Stimulated activated CD4-positive, alpha-beta T cell treated with anti-CD3 and anti-CD28 coated beads, Interleukin-2, amount 100 ng/mL, for 24 hours (primary cell): ENCODE measurements at regions not wholly inside any gene's neighbourhood (a gene's known extent, or its start where the extent isn't known, plus 50 kb on each side); places are given as distances from the start of the nearest gene placed in this dataset.

Source experiments
- DNase-seq, 2 donors: peaks; one replicate each; pipeline ENCODE4 v3.0.0-alpha.2; 2020

DNA sequence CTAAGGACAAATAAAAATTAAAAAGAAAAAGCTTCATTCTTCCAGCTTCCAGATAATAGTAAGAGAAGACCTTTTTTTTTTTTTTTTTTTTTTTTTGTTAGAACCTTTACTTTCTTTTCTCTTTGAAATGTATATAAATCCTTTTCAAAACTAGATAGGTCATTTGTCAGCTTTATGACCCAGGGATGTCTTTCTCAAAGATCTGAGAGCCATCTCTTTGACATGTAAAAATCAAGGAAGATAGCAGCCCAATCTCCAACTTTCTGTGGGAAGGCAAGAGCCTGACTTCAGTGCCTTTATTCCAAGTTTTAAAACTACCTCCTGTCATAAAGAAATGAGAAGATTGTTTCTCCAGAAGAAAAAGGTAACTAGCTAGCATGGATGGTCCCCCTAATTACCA, 203.3 kb upstream of the LRFN5 start:
- DNase-seq, result no peak

DNA sequence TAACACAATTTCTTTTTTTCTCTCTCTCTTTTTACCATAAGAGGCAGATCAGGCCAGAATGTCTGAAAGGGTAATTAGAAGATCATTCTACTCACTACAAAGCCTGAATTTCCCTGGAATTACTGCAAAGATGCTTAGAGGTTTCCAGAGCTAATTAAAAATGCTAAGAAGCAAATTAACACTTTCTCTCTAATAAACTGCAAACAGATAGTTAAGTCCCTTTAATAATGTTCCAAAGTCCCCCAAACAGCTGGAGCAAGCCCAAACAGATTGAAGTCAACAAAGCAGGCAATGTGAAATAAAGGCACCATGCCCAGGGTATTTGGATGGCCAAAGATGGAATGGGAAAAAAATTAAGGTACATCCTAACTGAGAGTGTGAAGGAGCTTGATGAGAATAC, 208.8 kb upstream of the LRFN5 start:
- DNase-seq, result no peak

DNA sequence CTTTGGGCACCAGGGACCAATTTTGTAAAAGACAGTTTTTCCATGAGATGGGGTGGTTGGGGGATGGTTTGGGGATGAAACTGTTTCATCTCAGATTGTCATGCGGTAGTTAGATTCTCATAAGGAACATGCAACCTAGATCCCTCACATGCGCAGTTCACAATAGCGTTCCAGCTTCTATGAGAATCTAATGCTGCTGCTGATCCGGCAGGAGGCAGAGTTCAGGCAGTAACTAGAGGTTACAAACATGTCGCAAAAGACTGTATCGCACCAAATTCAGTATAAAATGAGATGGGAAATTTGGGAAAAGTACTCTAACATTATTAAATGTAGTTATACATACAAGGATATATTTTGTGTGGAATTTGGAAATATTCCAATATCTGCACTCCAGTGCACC, 213.2 kb upstream of the LRFN5 start:
- no peak for DNase-seq

- no peak for DNase-seq
These were observed 214.4 kb upstream of the LRFN5 start for GRCh38 chr14:41392226-41392625.

DNA sequence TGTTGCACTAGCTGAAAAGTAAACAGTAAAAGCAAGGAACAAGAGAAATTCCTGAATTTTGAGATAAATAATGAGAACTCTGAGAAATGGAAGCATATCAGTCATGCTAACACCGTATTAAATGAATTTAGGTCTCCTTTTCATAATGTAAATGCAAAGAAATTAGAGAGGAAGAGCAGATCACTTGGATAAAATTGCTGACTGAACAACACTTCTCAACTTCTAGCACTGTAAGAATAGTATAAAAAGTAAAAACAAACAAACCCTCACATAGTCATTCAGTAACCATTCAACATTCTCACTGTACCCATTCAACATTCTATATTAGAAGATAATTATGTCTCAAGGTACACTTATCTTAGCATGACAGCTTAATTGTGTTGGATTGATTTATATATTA, 217.3 kb upstream of the LRFN5 start:
- no peak for DNase-seq

DNA sequence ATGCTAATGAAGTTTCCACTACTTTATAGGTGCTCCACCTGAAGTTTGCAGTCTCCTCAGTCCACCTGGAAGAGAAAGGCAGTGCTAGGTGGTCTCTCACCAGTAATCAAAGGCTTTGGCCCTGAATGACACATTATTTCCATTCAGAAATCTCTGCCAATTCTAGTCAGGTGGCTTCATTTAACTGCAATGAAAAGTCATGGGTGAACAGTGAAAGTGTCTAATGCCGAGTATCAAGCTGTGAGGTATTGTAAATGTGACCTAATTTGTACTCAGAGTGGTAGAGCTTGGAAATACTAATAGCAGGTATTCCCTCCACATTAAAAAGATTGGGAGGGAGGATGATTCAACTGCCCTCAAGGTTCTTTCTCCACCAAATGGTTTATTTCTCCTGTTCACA, 220.9 kb upstream of the LRFN5 start:
- DNase-seq, result no peak

DNA sequence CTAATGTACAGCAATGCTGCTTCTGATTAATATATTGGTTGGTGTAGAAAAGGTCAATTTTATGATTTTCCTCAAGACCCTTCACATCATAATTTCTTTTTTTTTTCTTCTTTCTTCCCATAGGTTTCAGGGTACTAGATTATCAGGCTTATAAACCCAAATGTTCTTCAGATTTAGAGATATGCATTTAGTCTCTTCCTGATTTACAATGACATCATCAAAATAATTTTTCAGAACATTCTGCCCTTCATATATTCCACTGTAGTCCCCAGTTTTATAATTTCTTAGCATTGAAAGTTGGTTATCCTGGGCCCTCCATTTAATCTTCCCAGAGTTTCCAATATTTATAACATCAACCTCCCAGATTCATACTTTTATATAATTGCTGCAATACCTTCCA, 226.7 kb upstream of the LRFN5 start:
- DNase-seq, result no peak

GRCh38 chr14:41378526-41378925, 228.2 kb upstream of the LRFN5 start:
- DNase-seq, result no peak

GRCh38 chr14:41377932-41378331, 228.7 kb upstream of the LRFN5 start:
- DNase-seq, result no peak

DNA sequence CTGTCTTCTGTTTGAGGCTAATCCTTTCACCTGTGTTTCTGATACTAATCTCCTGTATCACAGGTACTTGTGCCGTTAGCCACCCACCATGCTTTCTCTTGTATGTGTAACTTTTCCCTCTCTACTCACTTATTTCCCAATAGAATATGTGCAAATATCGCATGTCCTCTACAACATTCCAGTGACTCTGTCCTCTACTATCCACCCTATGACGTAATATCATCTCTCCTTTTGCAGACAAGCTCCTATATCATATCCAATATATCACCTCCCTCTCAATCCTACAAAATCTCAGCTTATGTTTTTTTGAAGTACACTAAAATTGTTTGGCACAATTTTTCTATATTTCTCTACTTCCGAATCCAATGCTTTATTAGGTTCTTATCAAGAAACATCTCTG, 232.6 kb upstream of the LRFN5 start:
- no peak for DNase-seq

DNA sequence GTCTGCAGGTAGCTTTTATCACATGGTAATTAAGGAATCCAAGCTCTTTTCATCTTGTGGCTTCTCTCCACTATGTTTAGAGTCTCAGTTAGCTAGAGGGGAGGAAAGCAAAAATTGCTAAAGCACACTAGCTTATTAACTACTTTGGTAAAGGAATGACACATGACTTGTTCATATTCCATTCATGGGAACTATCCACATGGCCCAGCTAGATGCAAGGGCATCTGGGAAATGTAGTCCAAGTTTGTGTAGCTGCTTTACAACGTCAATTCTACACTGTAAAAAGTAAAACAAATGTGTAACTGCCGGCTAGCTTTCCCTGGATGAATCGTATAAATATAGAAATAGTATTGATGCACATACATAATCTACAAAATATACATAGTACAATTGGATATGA, 244.5 kb upstream of the LRFN5 start:
- DNase-seq, result no peak

DNA sequence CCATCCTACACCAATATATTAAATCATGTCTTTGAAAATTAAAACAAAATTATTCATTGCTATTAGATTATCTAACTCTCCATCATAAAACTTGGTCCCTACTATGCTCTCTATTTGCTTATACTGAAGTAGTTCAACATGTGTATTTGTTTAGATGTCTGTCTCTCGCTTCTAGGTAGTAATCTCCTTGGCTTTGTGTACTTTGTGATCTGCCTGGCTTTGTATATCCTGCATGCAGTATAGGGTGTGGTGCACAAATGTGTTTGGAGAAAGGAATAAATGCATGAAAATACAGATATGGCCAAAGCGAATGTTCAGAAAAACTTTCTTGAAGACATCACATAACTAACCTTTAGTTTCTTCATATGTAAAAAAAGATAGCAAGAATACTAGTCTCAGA, 246.6 kb upstream of the LRFN5 start:
- DNase-seq, result no peak

GRCh38 chr14:41355866-41356265, 250.8 kb upstream of the LRFN5 start:
- DNase-seq, result no peak

DNA sequence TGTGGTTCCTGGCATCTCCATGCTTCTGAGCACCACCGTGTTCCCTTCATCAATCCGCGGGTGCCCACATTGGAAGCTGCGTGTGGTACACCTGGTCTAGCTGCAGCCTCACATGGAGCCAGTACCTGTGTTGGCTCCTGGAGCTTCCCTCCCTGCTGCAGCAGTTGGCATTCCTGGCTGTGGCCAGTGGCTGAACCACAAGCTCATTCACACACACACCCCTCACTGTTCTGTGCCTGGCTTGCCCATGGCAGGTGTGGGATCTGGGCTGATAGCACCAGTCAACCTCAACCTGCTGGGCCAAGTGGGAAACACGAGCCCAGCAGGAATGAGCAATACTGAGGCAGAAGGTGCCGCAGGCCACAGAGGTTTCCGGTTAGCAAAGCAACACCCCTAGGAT, 256.2 kb upstream of the LRFN5 start:
- DNase-seq, result no peak

DNA sequence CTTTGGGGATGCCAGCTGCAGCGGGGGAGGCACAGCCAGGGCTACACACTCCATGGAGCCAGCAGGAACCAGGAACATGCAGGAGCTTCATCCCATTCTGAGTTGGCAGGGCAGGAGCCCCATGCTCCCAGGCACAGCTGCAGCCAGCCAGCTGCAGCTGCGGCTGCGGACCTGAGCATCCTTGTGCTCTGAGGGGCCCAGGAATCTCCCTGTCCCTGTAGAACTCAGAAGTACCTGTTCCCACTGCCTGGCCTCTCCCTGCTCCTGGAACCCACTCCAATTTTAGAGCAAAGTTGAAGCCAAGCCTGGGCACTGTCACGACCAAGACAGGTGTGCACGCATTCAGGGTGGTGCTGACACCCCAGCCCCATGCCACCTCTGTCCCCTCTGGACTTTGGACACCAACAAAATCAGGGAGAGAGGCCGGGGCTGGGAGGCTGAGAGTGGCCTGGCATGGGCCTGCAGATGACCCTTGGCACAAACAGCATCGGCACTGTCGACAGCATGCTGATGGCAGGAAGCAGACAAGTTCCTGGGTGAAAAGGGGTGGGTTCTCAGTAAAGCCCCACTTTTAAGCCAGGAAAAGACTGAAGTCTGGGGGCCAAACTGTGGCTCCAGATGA, 257.3 kb upstream of the LRFN5 start:
- no peak for DNase-seq

DNA sequence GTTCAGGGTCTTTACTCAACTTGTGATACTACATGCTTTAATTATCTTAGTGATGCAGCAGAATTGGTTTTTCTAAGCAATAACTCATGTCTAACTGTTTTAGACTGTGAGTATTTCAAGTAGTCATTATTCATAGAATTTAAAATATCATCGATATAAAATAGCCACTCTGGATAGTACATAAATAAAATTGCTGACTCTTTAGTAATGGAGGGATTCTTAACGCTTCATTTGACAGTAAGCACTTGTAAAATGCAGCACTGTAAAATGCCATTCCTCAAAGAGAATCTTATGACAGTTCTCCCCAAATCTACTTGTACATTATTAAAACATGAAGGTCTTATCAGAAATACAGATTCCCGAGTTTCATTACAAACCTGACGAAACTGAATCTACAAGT, 262.8 kb upstream of the LRFN5 start:
- DNase-seq, result no peak

DNA sequence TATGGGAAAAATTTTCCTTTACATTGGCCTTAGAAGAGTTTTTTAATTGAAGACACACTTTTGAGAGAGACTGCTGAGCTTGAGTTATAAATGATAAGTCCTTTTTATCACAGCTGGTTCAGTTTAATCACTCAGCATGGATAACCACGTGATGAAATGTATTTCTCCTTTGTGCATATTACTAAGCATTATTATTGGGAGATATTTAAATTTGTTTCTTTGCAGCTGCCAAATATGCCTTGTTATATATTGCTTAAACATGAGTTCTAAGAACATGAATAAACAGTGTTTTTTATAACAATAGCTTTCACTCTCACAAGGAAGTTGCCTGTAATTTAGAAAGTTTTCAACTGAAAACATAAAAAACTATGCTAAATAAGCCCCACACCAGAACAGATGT, 293.5 kb upstream of the LRFN5 start:
- DNase-seq, result no peak

DNA sequence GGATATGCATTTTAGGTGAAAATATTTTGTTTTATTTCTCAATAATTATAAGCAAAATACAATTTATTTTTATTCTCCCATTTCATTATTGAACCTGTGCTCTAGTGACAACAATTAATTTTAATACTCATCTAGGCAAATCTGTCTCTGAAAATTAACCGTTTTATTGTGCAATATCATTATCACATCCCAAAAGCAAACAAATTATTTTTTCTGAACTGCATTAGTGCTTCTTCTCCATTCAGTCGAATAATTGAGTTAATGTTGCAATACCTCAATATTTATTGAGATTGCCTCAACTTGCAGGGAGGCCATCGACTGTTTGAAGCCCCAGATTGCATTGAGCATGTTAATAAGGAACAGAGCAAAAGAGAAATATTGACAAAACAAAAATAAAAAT, 303.2 kb upstream of the LRFN5 start:
- no peak for DNase-seq

DNA sequence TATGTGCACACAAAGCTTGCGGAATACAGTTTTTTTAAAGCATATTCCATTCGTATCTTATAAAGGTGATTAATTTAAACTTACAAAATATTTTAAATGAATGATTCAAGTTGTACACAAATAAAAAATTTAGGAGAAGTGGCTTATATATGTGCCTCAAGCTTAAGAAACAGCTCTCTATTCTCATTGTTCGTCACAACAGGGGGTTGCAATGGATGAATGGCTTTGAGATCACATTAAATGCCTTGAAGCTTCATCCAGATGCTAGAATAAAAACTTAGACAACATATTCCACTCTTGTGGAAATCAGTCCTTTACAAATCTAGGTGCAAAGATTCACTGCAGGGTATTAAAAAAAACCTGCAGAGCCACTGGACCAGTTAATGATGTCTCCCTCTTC, 303.9 kb upstream of the LRFN5 start:
- no peak for DNase-seq

DNA sequence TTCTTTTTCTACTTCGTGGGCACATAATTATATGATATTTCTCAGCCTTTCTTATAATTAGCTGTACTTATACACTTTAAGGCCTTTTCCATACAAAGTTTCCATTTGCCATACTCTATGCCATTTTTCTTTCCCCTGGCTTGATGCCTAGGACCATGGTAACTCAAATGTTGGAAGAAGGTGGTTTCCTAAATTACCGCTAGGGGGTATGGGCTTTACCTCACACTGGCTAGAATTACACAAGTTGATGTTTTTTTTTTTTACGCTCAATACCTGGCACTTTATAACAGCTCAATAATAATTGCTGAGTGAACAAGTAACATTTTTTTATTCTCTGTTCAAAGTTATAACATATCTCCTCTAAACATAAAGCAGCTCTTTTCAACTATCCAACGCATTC, 306.8 kb upstream of the LRFN5 start:
- DNase-seq, result no peak

- no peak for DNase-seq
These were observed 308.4 kb upstream of the LRFN5 start for GRCh38 chr14:41298328-41298690.

DNA sequence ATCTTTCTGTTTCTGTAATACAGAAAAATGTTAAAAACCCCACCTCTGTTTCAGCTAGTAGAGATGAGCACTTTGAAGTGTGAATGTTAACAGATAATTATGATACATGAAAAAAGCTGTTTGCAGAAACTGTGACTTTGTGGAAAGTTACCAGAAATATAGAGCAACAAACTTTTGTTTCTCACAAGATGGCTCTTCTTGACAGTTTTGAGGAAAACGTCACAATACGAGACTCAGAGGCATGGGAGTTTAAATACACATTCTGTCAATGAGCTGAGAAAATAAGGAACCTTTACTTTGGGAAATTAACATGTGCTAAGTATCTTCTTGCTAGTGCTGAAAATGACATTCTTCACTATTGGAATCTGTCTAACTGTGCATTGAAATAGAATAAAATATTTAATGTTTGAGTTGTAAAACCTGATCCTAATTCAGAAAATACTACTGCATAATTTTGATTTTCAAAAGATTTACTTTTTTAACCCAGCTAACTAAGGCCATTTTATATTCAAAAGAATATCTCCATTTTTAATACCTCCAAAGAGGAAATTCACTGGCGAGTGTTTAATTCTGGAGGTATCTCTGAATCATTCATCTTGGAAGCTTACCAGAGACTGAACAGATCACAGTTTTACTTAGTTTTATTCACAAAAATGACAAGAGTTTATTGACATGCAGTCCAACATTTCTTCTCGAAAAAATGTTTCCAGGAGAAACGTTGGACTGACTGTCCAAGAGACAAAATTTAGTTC, 308.9 kb upstream of the LRFN5 start:
- DNase-seq, result no peak

DNA sequence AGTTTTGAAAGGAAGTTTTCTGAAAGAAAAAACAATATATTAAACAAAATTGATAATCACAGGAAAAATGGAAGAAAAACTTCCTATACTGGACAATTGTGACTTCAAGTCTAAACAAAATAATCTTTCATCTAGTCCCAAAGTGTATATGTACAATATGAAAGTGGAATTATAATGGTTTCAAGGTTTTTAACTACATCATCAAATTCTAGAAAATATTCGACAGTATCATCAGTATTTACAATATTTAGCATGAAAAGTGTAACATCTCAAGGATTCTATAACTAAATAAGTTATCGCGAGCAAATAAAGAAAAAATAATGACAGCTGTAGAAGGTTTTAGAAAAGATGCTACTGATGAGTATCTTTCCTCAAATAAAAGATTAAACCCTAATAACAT, 310.9 kb upstream of the LRFN5 start:
- DNase-seq, result no peak

DNA sequence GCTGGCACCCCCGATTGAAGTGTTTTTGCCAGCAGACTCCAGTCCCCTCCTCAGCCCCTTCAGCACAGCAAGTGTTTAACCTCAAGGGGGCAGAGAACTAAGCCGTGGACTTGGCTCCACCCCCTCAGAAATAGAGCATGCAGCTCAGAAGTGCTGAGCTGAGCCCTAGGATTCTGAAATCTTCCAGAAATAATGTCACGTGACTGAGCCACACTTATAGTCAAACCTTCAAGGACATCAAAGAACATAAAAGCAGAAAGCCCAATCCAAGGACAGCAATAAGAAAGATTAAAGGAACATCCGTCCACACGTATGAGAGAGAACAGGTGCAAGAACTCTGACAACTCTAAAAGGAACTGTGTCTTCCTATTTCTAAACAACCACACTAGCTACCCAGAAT, 317.7 kb upstream of the LRFN5 start:
- DNase-seq, result no peak

- peak in 1 of 2 donors; percentile 1 for DNase-seq
These were observed 321.4 kb upstream of the LRFN5 start for GRCh38 chr14:41285186-41285748.
